Activated naive CD4-positive, alpha-beta T cell treated with anti-CD3 and anti-CD28 coated beads, Interleukin-2, amount 50 U/mL, for 24 hours (primary cell): ENCODE measurements at regions not wholly inside any gene's neighbourhood (a gene's known extent, or its start where the extent isn't known, plus 50 kb on each side); places are given as distances from the start of the nearest gene placed in this dataset.
"Not testable (repeated sequence)": the region's sequence is repeated elsewhere in the genome, so short reads cannot be mapped to it uniquely, and the experiment has no call there.

ENCODE experiments used
- H3K27ac Mint-ChIP-seq: one replicate; pipeline ENCODE4 v1.8.0; 2021; ENCODE audit warnings: mild to moderate bottlenecking, mixed read lengths
- H3K27me3 Mint-ChIP-seq: one replicate; pipeline ENCODE4 v1.8.0; 2021; ENCODE audit warnings: mixed read lengths
- H3K36me3 Mint-ChIP-seq: one replicate; pipeline ENCODE4 v1.8.0; 2021; ENCODE audit warnings: mixed read lengths
- H3K4me1 Mint-ChIP-seq: one replicate; pipeline ENCODE4 v1.8.0; 2021; ENCODE audit warnings: mixed read lengths
- H3K4me3 Mint-ChIP-seq: one replicate; pipeline ENCODE4 v1.8.0; 2021; ENCODE audit warnings: mild to moderate bottlenecking, mixed read lengths
- H3K9me3 Mint-ChIP-seq: one replicate; pipeline ENCODE4 v1.8.0; 2021; ENCODE audit warnings: mixed read lengths

GRCh38 chr1:199010492-199010891 is 371.7 kb downstream of the PTPRC start:
- peaks cover 26% of the 10 kb centered on the region for H3K4me1 Mint-ChIP-seq
- no peaks in the 10 kb centered on the region for H3K9me3 Mint-ChIP-seq
- H3K27me3 Mint-ChIP-seq = no peaks in the 10 kb centered on the region
- H3K4me3 Mint-ChIP-seq = no peak overlapping the region
- no peaks in the 10 kb centered on the region for H3K36me3 Mint-ChIP-seq
- H3K27ac Mint-ChIP-seq = no peak overlapping the region

- H3K36me3 Mint-ChIP-seq = no peaks in the 10 kb centered on the region
- H3K9me3 Mint-ChIP-seq = no peaks in the 10 kb centered on the region
- H3K27me3 Mint-ChIP-seq = no peaks in the 10 kb centered on the region
- peaks cover 26% of the 10 kb centered on the region for H3K4me1 Mint-ChIP-seq
- H3K4me3 Mint-ChIP-seq = no peak overlapping the region
- H3K27ac Mint-ChIP-seq = no peak overlapping the region
Observed at GRCh38 chr1:199010933-199011332, 372.1 kb downstream of the PTPRC start.

- Mint-ChIP-seq H3K9me3 (no peaks in the 10 kb centered on the region), H3K27me3 (no peaks in the 10 kb centered on the region), H3K27ac (no peak overlapping the region), H3K4me3 (no peak overlapping the region), H3K36me3 (no peaks in the 10 kb centered on the region), H3K4me1 (peaks cover 4% of the 10 kb centered on the region)
Observed at GRCh38 chr1:199015799-199016198, 377.0 kb downstream of the PTPRC start.

GRCh38 chr1:199018471-199019135 is 379.8 kb downstream of the PTPRC start:
- Mint-ChIP-seq H3K9me3 (no peaks in the 10 kb centered on the region), H3K27ac (no peak overlapping the region), H3K4me1 (peaks cover 5% of the 10 kb centered on the region), H3K27me3 (no peaks in the 10 kb centered on the region), H3K4me3 (no peak overlapping the region), H3K36me3 (no peaks in the 10 kb centered on the region)

GRCh38 chr1:199020051-199020450 is 381.2 kb downstream of the PTPRC start:
- Mint-ChIP-seq H3K4me1 (peaks cover 5% of the 10 kb centered on the region), H3K36me3 (no peaks in the 10 kb centered on the region)

GRCh38 chr1:199020904-199021303 is 382.1 kb downstream of the PTPRC start:
- Mint-ChIP-seq H3K36me3 (no peaks in the 10 kb centered on the region), H3K27ac (no peak overlapping the region), H3K9me3 (no peaks in the 10 kb centered on the region), H3K4me3 (no peak overlapping the region), H3K27me3 (no peaks in the 10 kb centered on the region), H3K4me1 (peaks cover 5% of the 10 kb centered on the region)

More at GRCh38 chr1:199020051-199020450, 381.2 kb downstream of the PTPRC start:
- Mint-ChIP-seq H3K4me3 (no peak overlapping the region), H3K27ac (peak overlapping the region; percentile 35), H3K27me3 (no peaks in the 10 kb centered on the region), H3K9me3 (no peaks in the 10 kb centered on the region)

GRCh38 chr1:199029401-199029800 is 390.6 kb downstream of the PTPRC start:
- Mint-ChIP-seq H3K4me3 (no peak overlapping the region), H3K27ac (no peak overlapping the region), H3K36me3 (no peaks in the 10 kb centered on the region), H3K9me3 (peaks cover 6% of the 10 kb centered on the region), H3K27me3 (no peaks in the 10 kb centered on the region), H3K4me1 (peaks cover 20% of the 10 kb centered on the region)

- Mint-ChIP-seq H3K4me3 (no peak overlapping the region), H3K9me3 (peaks cover 6% of the 10 kb centered on the region), H3K27me3 (no peaks in the 10 kb centered on the region), H3K4me1 (peaks cover 20% of the 10 kb centered on the region), H3K27ac (no peak overlapping the region), H3K36me3 (no peaks in the 10 kb centered on the region)
Observed at GRCh38 chr1:199029855-199030254, 391.0 kb downstream of the PTPRC start.

GRCh38 chr1:199030541-199030940 is 391.7 kb downstream of the PTPRC start:
- H3K4me3 Mint-ChIP-seq, H3K9me3 Mint-ChIP-seq, H3K36me3 Mint-ChIP-seq, H3K27me3 Mint-ChIP-seq: not testable (repeated sequence)
- peak overlapping the region; percentile 27 for H3K27ac Mint-ChIP-seq
- peaks cover 20% of the 10 kb centered on the region for H3K4me1 Mint-ChIP-seq

GRCh38 chr1:199031170-199031569 is 392.3 kb downstream of the PTPRC start:
- not testable (repeated sequence) for H3K9me3 Mint-ChIP-seq, H3K36me3 Mint-ChIP-seq, H3K4me3 Mint-ChIP-seq, H3K27ac Mint-ChIP-seq, H3K27me3 Mint-ChIP-seq
- peaks cover 20% of the 10 kb centered on the region for H3K4me1 Mint-ChIP-seq

GRCh38 chr1:199032479-199032878 is 393.6 kb downstream of the PTPRC start:
- H3K4me1 Mint-ChIP-seq = peaks cover 20% of the 10 kb centered on the region
- H3K36me3 Mint-ChIP-seq, H3K27ac Mint-ChIP-seq, H3K4me3 Mint-ChIP-seq, H3K9me3 Mint-ChIP-seq, H3K27me3 Mint-ChIP-seq: not testable (repeated sequence)

GRCh38 chr1:199033661-199034060 is 394.8 kb downstream of the PTPRC start:
- H3K9me3 Mint-ChIP-seq = peaks cover 6% of the 10 kb centered on the region
- no peaks in the 10 kb centered on the region for H3K27me3 Mint-ChIP-seq
- no peak overlapping the region for H3K27ac Mint-ChIP-seq
- H3K4me1 Mint-ChIP-seq = peaks cover 20% of the 10 kb centered on the region
- H3K36me3 Mint-ChIP-seq = no peaks in the 10 kb centered on the region
- no peak overlapping the region for H3K4me3 Mint-ChIP-seq

- H3K27ac Mint-ChIP-seq = no peak overlapping the region
- H3K4me1 Mint-ChIP-seq = peaks cover 43% of the 10 kb centered on the region
- no peak overlapping the region for H3K4me3 Mint-ChIP-seq
- no peaks in the 10 kb centered on the region for H3K27me3 Mint-ChIP-seq
- H3K9me3 Mint-ChIP-seq = no peaks in the 10 kb centered on the region
- H3K36me3 Mint-ChIP-seq = no peaks in the 10 kb centered on the region
Observed at GRCh38 chr1:199038156-199038555, 399.3 kb downstream of the PTPRC start.

GRCh38 chr1:199040076-199040905 is 401.5 kb downstream of the PTPRC start:
- no peaks in the 10 kb centered on the region for H3K9me3 Mint-ChIP-seq
- H3K27me3 Mint-ChIP-seq = no peaks in the 10 kb centered on the region
- H3K4me1 Mint-ChIP-seq = peaks cover 38% of the 10 kb centered on the region
- no peak overlapping the region for H3K27ac Mint-ChIP-seq
- no peak overlapping the region for H3K4me3 Mint-ChIP-seq
- H3K36me3 Mint-ChIP-seq = no peaks in the 10 kb centered on the region

- peak overlapping the region; percentile 34 for H3K4me3 Mint-ChIP-seq
- no peaks in the 10 kb centered on the region for H3K36me3 Mint-ChIP-seq
- H3K4me1 Mint-ChIP-seq = peaks cover 38% of the 10 kb centered on the region
- no peaks in the 10 kb centered on the region for H3K27me3 Mint-ChIP-seq
- H3K27ac Mint-ChIP-seq = peak overlapping the region; percentile 30
- H3K9me3 Mint-ChIP-seq = no peaks in the 10 kb centered on the region
Observed at GRCh38 chr1:199041173-199041914, 402.5 kb downstream of the PTPRC start.

GRCh38 chr1:199042193-199042592 is 403.4 kb downstream of the PTPRC start:
- Mint-ChIP-seq H3K4me3 (no peak overlapping the region), H3K9me3 (peaks cover 7% of the 10 kb centered on the region), H3K36me3 (peaks cover 3% of the 10 kb centered on the region), H3K27me3 (no peaks in the 10 kb centered on the region), H3K4me1 (peaks cover 38% of the 10 kb centered on the region), H3K27ac (no peak overlapping the region)
